T-helper 2 cell treated with Interferon-gamma antibody and Interleukin-4, amounts not matched to agents 5 μg/mL and 100 μg/mL, for 36 hours (primary cell): ENCODE measurements at regions not wholly inside any gene's neighbourhood (a gene's known extent, or its start where the extent isn't known, plus 50 kb on each side); places are given as distances from the start of the nearest gene placed in this dataset.

Source experiments
- DNase-seq: peaks from one replicate; pipeline ENCODE4 v3.0.0; 2021; ENCODE audit warnings: low spot score
- H3K27ac Mint-ChIP-seq: one replicate; pipeline ENCODE4 v1.8.0; 2021; ENCODE audit warnings: mild to moderate bottlenecking, mixed read lengths
- H3K27me3 Mint-ChIP-seq: one replicate; pipeline ENCODE4 v1.8.0; 2021; ENCODE audit warnings: low read depth, mixed read lengths
- H3K36me3 Mint-ChIP-seq: one replicate; pipeline ENCODE4 v1.8.0; 2021; ENCODE audit warnings: low read depth, mixed read lengths
- H3K4me1 Mint-ChIP-seq: one replicate; pipeline ENCODE4 v1.8.0; 2021; ENCODE audit warnings: low read depth, mixed read lengths
- H3K4me3 Mint-ChIP-seq: one replicate; pipeline ENCODE4 v1.8.0; 2022; ENCODE audit warnings: mild to moderate bottlenecking, moderate library complexity, mixed read lengths
- H3K9me3 Mint-ChIP-seq: one replicate; pipeline ENCODE4 v1.8.0; 2021; ENCODE audit warnings: mixed read lengths

GRCh38 chr3:28951772-28952556 is 328.9 kb upstream of the RBMS3 start:
- H3K27ac Mint-ChIP-seq = no peak overlapping the region

GRCh38 chr3:28958656-28959055 is 322.2 kb upstream of the RBMS3 start:
- Mint-ChIP-seq H3K36me3 (no peaks in the 10 kb centered on the region), H3K4me1 (no peaks in the 10 kb centered on the region), H3K27me3 (no peaks in the 10 kb centered on the region), H3K9me3 (peaks cover 4% of the 10 kb centered on the region), H3K27ac (no peak overlapping the region), H3K4me3 (no peak overlapping the region)
- no peak for DNase-seq

More at GRCh38 chr3:28951772-28952556, 328.9 kb upstream of the RBMS3 start:
- no peaks in the 10 kb centered on the region for H3K27me3 Mint-ChIP-seq
- no peaks in the 10 kb centered on the region for H3K36me3 Mint-ChIP-seq
- no peak for DNase-seq
- no peaks in the 10 kb centered on the region for H3K9me3 Mint-ChIP-seq
- H3K4me3 Mint-ChIP-seq = no peak overlapping the region
- no peaks in the 10 kb centered on the region for H3K4me1 Mint-ChIP-seq

GRCh38 chr3:28971156-28971555 is 309.7 kb upstream of the RBMS3 start:
- Mint-ChIP-seq H3K27ac (no peak overlapping the region), H3K4me3 (no peak overlapping the region), H3K4me1 (no peaks in the 10 kb centered on the region), H3K9me3 (peaks cover 30% of the 10 kb centered on the region), H3K36me3 (no peaks in the 10 kb centered on the region), H3K27me3 (no peaks in the 10 kb centered on the region)
- DNase-seq = no peak

- no peak for DNase-seq
- H3K4me1 Mint-ChIP-seq = no peaks in the 10 kb centered on the region
- H3K27ac Mint-ChIP-seq = no peak overlapping the region
- no peaks in the 10 kb centered on the region for H3K27me3 Mint-ChIP-seq
- H3K4me3 Mint-ChIP-seq = no peak overlapping the region
- peaks cover 26% of the 10 kb centered on the region for H3K9me3 Mint-ChIP-seq
- H3K36me3 Mint-ChIP-seq = no peaks in the 10 kb centered on the region
Observed at GRCh38 chr3:28972921-28973320, 307.9 kb upstream of the RBMS3 start.

GRCh38 chr3:28973609-28974008 is 307.3 kb upstream of the RBMS3 start:
- no peak overlapping the region for H3K27ac Mint-ChIP-seq
- H3K4me3 Mint-ChIP-seq = no peak overlapping the region
- no peaks in the 10 kb centered on the region for H3K4me1 Mint-ChIP-seq
- no peaks in the 10 kb centered on the region for H3K36me3 Mint-ChIP-seq
- DNase-seq = no peak
- peaks cover 24% of the 10 kb centered on the region for H3K9me3 Mint-ChIP-seq
- H3K27me3 Mint-ChIP-seq = no peaks in the 10 kb centered on the region

- DNase-seq = no peak
- Mint-ChIP-seq H3K9me3 (no peaks in the 10 kb centered on the region), H3K27me3 (no peaks in the 10 kb centered on the region), H3K27ac (no peak overlapping the region), H3K36me3 (no peaks in the 10 kb centered on the region), H3K4me3 (no peak overlapping the region), H3K4me1 (no peaks in the 10 kb centered on the region)
Observed at GRCh38 chr3:28978092-28978491, 302.8 kb upstream of the RBMS3 start.

- Mint-ChIP-seq H3K27me3 (no peaks in the 10 kb centered on the region), H3K4me3 (no peak overlapping the region), H3K27ac (no peak overlapping the region), H3K9me3 (no peaks in the 10 kb centered on the region), H3K36me3 (no peaks in the 10 kb centered on the region), H3K4me1 (no peaks in the 10 kb centered on the region)
- no peak for DNase-seq
Observed at GRCh38 chr3:28980131-28980530, 300.7 kb upstream of the RBMS3 start.

GRCh38 chr3:28980631-28981030 is 300.2 kb upstream of the RBMS3 start:
- no peaks in the 10 kb centered on the region for H3K4me1 Mint-ChIP-seq
- no peaks in the 10 kb centered on the region for H3K9me3 Mint-ChIP-seq
- H3K4me3 Mint-ChIP-seq = no peak overlapping the region
- DNase-seq = no peak
- no peaks in the 10 kb centered on the region for H3K36me3 Mint-ChIP-seq
- H3K27me3 Mint-ChIP-seq = no peaks in the 10 kb centered on the region
- H3K27ac Mint-ChIP-seq = no peak overlapping the region

GRCh38 chr3:28982906-28983305 is 298.0 kb upstream of the RBMS3 start:
- no peaks in the 10 kb centered on the region for H3K4me1 Mint-ChIP-seq
- H3K9me3 Mint-ChIP-seq = no peaks in the 10 kb centered on the region
- H3K36me3 Mint-ChIP-seq = no peaks in the 10 kb centered on the region
- no peaks in the 10 kb centered on the region for H3K27me3 Mint-ChIP-seq
- no peak for DNase-seq
- no peak overlapping the region for H3K4me3 Mint-ChIP-seq
- no peak overlapping the region for H3K27ac Mint-ChIP-seq

GRCh38 chr3:28986922-28987321 is 293.9 kb upstream of the RBMS3 start:
- DNase-seq = no peak
- no peak overlapping the region for H3K27ac Mint-ChIP-seq
- no peak overlapping the region for H3K4me3 Mint-ChIP-seq
- no peaks in the 10 kb centered on the region for H3K4me1 Mint-ChIP-seq
- no peaks in the 10 kb centered on the region for H3K9me3 Mint-ChIP-seq
- no peaks in the 10 kb centered on the region for H3K27me3 Mint-ChIP-seq
- H3K36me3 Mint-ChIP-seq = no peaks in the 10 kb centered on the region

GRCh38 chr3:28989646-28990089 is 291.2 kb upstream of the RBMS3 start:
- H3K27me3 Mint-ChIP-seq = no peaks in the 10 kb centered on the region
- H3K4me1 Mint-ChIP-seq = no peaks in the 10 kb centered on the region
- no peaks in the 10 kb centered on the region for H3K36me3 Mint-ChIP-seq
- no peak overlapping the region for H3K4me3 Mint-ChIP-seq
- H3K9me3 Mint-ChIP-seq = no peaks in the 10 kb centered on the region
- no peak overlapping the region for H3K27ac Mint-ChIP-seq
- DNase-seq = no peak

- Mint-ChIP-seq H3K36me3 (no peaks in the 10 kb centered on the region), H3K27ac (no peak overlapping the region), H3K4me1 (no peaks in the 10 kb centered on the region), H3K9me3 (peaks cover 15% of the 10 kb centered on the region), H3K27me3 (no peaks in the 10 kb centered on the region), H3K4me3 (no peak overlapping the region)
- no peak for DNase-seq
Observed at GRCh38 chr3:28994161-28994905, 286.5 kb upstream of the RBMS3 start.

GRCh38 chr3:29004885-29005599 is 275.8 kb upstream of the RBMS3 start:
- Mint-ChIP-seq H3K4me1 (no peaks in the 10 kb centered on the region), H3K27me3 (no peaks in the 10 kb centered on the region), H3K36me3 (no peaks in the 10 kb centered on the region), H3K4me3 (no peak overlapping the region), H3K9me3 (no peaks in the 10 kb centered on the region), H3K27ac (no peak overlapping the region)
- no peak for DNase-seq

GRCh38 chr3:29005862-29006261 is 275.0 kb upstream of the RBMS3 start:
- Mint-ChIP-seq H3K27ac (no peak overlapping the region), H3K27me3 (no peaks in the 10 kb centered on the region), H3K36me3 (no peaks in the 10 kb centered on the region), H3K9me3 (no peaks in the 10 kb centered on the region), H3K4me1 (no peaks in the 10 kb centered on the region), H3K4me3 (no peak overlapping the region)
- no peak for DNase-seq
